GM23338 (cell line): ENCODE measurements at regions not wholly inside any gene's neighbourhood (a gene's known extent, or its start where the extent isn't known, plus 50 kb on each side); places are given as distances from the start of the nearest gene placed in this dataset.
A peak's percentile ranks its signal among the peaks of the same experiment; 100 is the strongest.

Source experiments
- ATAC-seq: fragments of 200-7000 bp; cut with Tn5 transposase; 3 replicates; pipeline ENCODE4 v1.9.1; 2020
- DNase-seq: peaks from one replicate; pipeline ENCODE4 v3.0.0-alpha.2; 2015; ENCODE audit warnings: low spot score
- H2AFZ ChIP-seq: fragments of 200-600 bp; sonication (generic); 2 replicates; pipeline ENCODE4 v1.8.0; 2016; ENCODE audit warnings: antibody characterized with exemption, mild to moderate bottlenecking, moderate library complexity
- H3F3A ChIP-seq: fragments of 200-600 bp; sonication (generic); replicated peaks from 2 replicates; pipeline ENCODE4 v1.8.0; 2017; ENCODE audit warnings: antibody characterized with exemption, mixed run types, low read depth
- H3K27ac ChIP-seq: fragments of 200-600 bp; sonication (generic); 2 replicates; pipeline ENCODE4 v1.6.1; 2016; ENCODE audit warnings: low read depth
- H3K27me3 ChIP-seq: fragments of 200-600 bp; sonication (generic); 2 replicates; pipeline ENCODE4 v1.8.0; 2016; ENCODE audit warnings: mild to moderate bottlenecking, mixed run types, moderate library complexity; ENCODE audit not compliant: insufficient read depth
- H3K36me3 ChIP-seq: fragments of 200-600 bp; sonication (generic); 2 replicates; pipeline ENCODE4 v1.8.0; 2016; ENCODE audit warnings: mild to moderate bottlenecking; ENCODE audit not compliant: insufficient read depth
- H3K4me1 ChIP-seq: fragments of 200-600 bp; sonication (generic); 2 replicates; pipeline ENCODE4 v1.8.0; 2016; ENCODE audit warnings: mild to moderate bottlenecking, moderate library complexity; ENCODE audit not compliant: insufficient read depth
- H3K4me2 ChIP-seq: fragments of 200-600 bp; sonication (generic); 2 replicates; pipeline ENCODE4 v1.7.1; 2017; ENCODE audit warnings: mixed run types
- H3K4me3 ChIP-seq: fragments of 200-600 bp; sonication (generic); 2 replicates; pipeline ENCODE4 v1.6.1; 2016; ENCODE audit warnings: mixed run types
- H3K79me2 ChIP-seq: fragments of 200-600 bp; sonication (generic); replicated peaks from 2 replicates; pipeline ENCODE4 v1.8.0; 2017; ENCODE audit warnings: mild to moderate bottlenecking; ENCODE audit not compliant: insufficient read depth
- H3K9me2 ChIP-seq: fragments of 200-600 bp; sonication (generic); 2 replicates; pipeline ENCODE4 v1.8.0; 2017; ENCODE audit not compliant: insufficient read depth
- H4K20me1 ChIP-seq: fragments of 200-600 bp; sonication (generic); replicated peaks from 2 replicates; pipeline ENCODE4 v1.8.0; 2017; ENCODE audit warnings: mild to moderate bottlenecking; ENCODE audit not compliant: insufficient read depth
- H3K27ac Mint-ChIP-seq: 2 replicates; pipeline ENCODE4 v1.8.0; 2020; ENCODE audit warnings: inconsistent platforms, mild to moderate bottlenecking, moderate library complexity, mixed read lengths
- H3K27me3 Mint-ChIP-seq: 3 replicates; pipeline ENCODE4 v1.8.0; 2022; ENCODE audit warnings: low read depth, mild to moderate bottlenecking, moderate library complexity, mixed read lengths, inconsistent platforms; ENCODE audit not compliant: insufficient read depth, poor library complexity
- H3K36me3 Mint-ChIP-seq: 3 replicates; pipeline ENCODE4 v1.8.0; 2021; ENCODE audit warnings: low read depth, mild to moderate bottlenecking, inconsistent platforms, moderate library complexity, mixed read lengths
- H3K4me1 Mint-ChIP-seq: 3 replicates; pipeline ENCODE4 v1.8.0; 2020; ENCODE audit warnings: mild to moderate bottlenecking, inconsistent platforms, mixed read lengths
- H3K4me3 Mint-ChIP-seq: 3 replicates; pipeline ENCODE4 v1.8.0; 2021; ENCODE audit warnings: moderate library complexity, mild to moderate bottlenecking, inconsistent platforms, mixed read lengths
- H3K9me3 Mint-ChIP-seq: 3 replicates; pipeline ENCODE4 v1.8.0; 2020; ENCODE audit warnings: moderate library complexity, mild to moderate bottlenecking, inconsistent platforms, mixed read lengths
- CREB1 ChIP-seq: fragments of 250-450 bp; sonication (Bioruptor Pico); IDR thresholded peaks from 2 replicates; pipeline ENCODE4 v1.5.0; 2020; ENCODE audit warnings: low read depth, mild to moderate bottlenecking, moderate library complexity
- EZH2 ChIP-seq: fragments of 200-600 bp; sonication (generic); IDR thresholded peaks from one replicate; pipeline ENCODE4 v1.8.0; 2017; ENCODE audit warnings: antibody characterized with exemption, mild to moderate bottlenecking, low read depth; ENCODE audit not compliant: unreplicated experiment
- EZH2phosphoT487 ChIP-seq: fragments of 200-600 bp; sonication (generic); IDR thresholded peaks from one replicate; pipeline ENCODE4 v1.8.1; 2018; ENCODE audit warnings: antibody characterized with exemption; ENCODE audit not compliant: unreplicated experiment
- JUNB ChIP-seq: IDR thresholded peaks from one replicate; pipeline ENCODE4 v1.6.1; 2016; ENCODE audit warnings: antibody characterized with exemption; ENCODE audit not compliant: unreplicated experiment
- NANOG ChIP-seq: IDR thresholded peaks from 2 replicates; pipeline ENCODE4 v1.6.1; 2016; ENCODE audit warnings: antibody characterized with exemption, borderline replicate concordance
- POLR2AphosphoS5 ChIP-seq: IDR thresholded peaks from 2 replicates; pipeline ENCODE4 v1.6.1; 2016; ENCODE audit warnings: antibody characterized with exemption, low read depth
- STAT1 ChIP-seq: IDR thresholded peaks from one replicate; pipeline ENCODE4 v1.6.1; 2016; ENCODE audit warnings: antibody characterized with exemption; ENCODE audit not compliant: unreplicated experiment
- ZNF114 ChIP-seq: fragments of 250-450 bp; sonication (Bioruptor Pico); IDR thresholded peaks from 2 replicates; pipeline ENCODE4 v1.5.0; 2020; ENCODE audit warnings: mild to moderate bottlenecking, moderate library complexity
- ZNF331 ChIP-seq: fragments of 250-450 bp; sonication (Bioruptor Pico); IDR thresholded peaks from 2 replicates; pipeline ENCODE4 v1.5.0; 2020; ENCODE audit warnings: low read depth, mild to moderate bottlenecking, moderate library complexity
- ZNF462 ChIP-seq: fragments of 250-450 bp; sonication (Bioruptor Pico); IDR thresholded peaks from 2 replicates; pipeline ENCODE4 v1.5.0; 2020; ENCODE audit warnings: mild to moderate bottlenecking, moderate library complexity
- TF ChIP-seq, protein P1 (sequence below): IDR thresholded peaks from one replicate; pipeline ENCODE4 v1.6.1; 2018; ENCODE audit warnings: antibody characterized with exemption; ENCODE audit not compliant: unreplicated experiment

- no peaks in the 10 kb centered on the region; the same call in 2 of the 3 replicates for H3K9me3 Mint-ChIP-seq
- Histone ChIP-seq H3K36me3 (no peaks in the 10 kb centered on the region), H3F3A (no peaks in the 10 kb centered on the region), H3K27ac (no peak overlapping the region), H2AFZ (peak overlapping the region; percentile 67), H3K4me2 (no peak overlapping the region), H3K4me1 (peaks cover 36% of the 10 kb centered on the region), H3K9me2 (no peaks in the 10 kb centered on the region), H3K79me2 (no peaks in the 10 kb centered on the region), H3K4me3 (no peak overlapping the region), H4K20me1 (no peaks in the 10 kb centered on the region), H3K27me3 (no peaks in the 10 kb centered on the region)
- no peak overlapping the region for H3K4me3 Mint-ChIP-seq
- ATAC-seq: no peak
- DNase-seq: no peak
- TF ChIP-seq ZNF114 (CRISPR knock-in tag): no peak
- no peak for TF ChIP-seq POLR2AphosphoS5
- no peak for TF ChIP-seq JUNB
- TF ChIP-seq EZH2phosphoT487: no peak
- TF ChIP-seq NANOG: no peak
- no peak for TF ChIP-seq EZH2
- peaks cover 34% of the 10 kb centered on the region for H3K4me1 Mint-ChIP-seq
- H3K27me3 Mint-ChIP-seq: peaks cover 3% of the 10 kb centered on the region
- H3K27ac Mint-ChIP-seq: no peak overlapping the region
- H3K36me3 Mint-ChIP-seq: no peaks in the 10 kb centered on the region
Measured at GRCh38 chr1:60896701-60897363, 185.5 kb upstream of the NFIA start.

GRCh38 chr1:60895701-60896100, 186.7 kb upstream of the NFIA start:
- Mint-ChIP-seq H3K36me3 (no peaks in the 10 kb centered on the region), H3K9me3 (no peaks in the 10 kb centered on the region; the same call in 2 of the 3 replicates), H3K4me3 (no peak overlapping the region), H3K27ac (no peak overlapping the region), H3K27me3 (peaks cover 3% of the 10 kb centered on the region), H3K4me1 (peaks cover 44% of the 10 kb centered on the region)
- H3F3A ChIP-seq: no peaks in the 10 kb centered on the region
- no peaks in the 10 kb centered on the region for H3K9me2 ChIP-seq
- no peak for ATAC-seq
- DNase-seq: no peak
- no peak overlapping the region for H3K4me3 ChIP-seq
- no peaks in the 10 kb centered on the region for H3K79me2 ChIP-seq
- no peak overlapping the region for H3K4me2 ChIP-seq
- H3K36me3 ChIP-seq: no peaks in the 10 kb centered on the region
- no peaks in the 10 kb centered on the region for H3K27me3 ChIP-seq
- peak overlapping the region; percentile 25; the same call in 1 of the 2 replicates for H2AFZ ChIP-seq
- no peaks in the 10 kb centered on the region for H4K20me1 ChIP-seq
- H3K27ac ChIP-seq: no peak overlapping the region
- peaks cover 43% of the 10 kb centered on the region for H3K4me1 ChIP-seq
- TF ChIP-seq ZNF331 (CRISPR knock-in tag): no peak
- no peak for TF ChIP-seq EZH2phosphoT487
- TF ChIP-seq STAT1: no peak
- no peak for TF ChIP-seq CREB1 (CRISPR knock-in tag)
- no peak for TF ChIP-seq JUNB
- TF ChIP-seq, protein P1, sequence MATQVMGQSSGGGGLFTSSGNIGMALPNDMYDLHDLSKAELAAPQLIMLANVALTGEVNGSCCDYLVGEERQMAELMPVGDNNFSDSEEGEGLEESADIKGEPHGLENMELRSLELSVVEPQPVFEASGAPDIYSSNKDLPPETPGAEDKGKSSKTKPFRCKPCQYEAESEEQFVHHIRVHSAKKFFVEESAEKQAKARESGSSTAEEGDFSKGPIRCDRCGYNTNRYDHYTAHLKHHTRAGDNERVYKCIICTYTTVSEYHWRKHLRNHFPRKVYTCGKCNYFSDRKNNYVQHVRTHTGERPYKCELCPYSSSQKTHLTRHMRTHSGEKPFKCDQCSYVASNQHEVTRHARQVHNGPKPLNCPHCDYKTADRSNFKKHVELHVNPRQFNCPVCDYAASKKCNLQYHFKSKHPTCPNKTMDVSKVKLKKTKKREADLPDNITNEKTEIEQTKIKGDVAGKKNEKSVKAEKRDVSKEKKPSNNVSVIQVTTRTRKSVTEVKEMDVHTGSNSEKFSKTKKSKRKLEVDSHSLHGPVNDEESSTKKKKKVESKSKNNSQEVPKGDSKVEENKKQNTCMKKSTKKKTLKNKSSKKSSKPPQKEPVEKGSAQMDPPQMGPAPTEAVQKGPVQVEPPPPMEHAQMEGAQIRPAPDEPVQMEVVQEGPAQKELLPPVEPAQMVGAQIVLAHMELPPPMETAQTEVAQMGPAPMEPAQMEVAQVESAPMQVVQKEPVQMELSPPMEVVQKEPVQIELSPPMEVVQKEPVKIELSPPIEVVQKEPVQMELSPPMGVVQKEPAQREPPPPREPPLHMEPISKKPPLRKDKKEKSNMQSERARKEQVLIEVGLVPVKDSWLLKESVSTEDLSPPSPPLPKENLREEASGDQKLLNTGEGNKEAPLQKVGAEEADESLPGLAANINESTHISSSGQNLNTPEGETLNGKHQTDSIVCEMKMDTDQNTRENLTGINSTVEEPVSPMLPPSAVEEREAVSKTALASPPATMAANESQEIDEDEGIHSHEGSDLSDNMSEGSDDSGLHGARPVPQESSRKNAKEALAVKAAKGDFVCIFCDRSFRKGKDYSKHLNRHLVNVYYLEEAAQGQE: no peak
- no peak for TF ChIP-seq ZNF462 (CRISPR knock-in tag)
